Suprapubic skin (tissue), 3 donors: ENCODE measurements at regions not wholly inside any gene's neighbourhood (a gene's known extent, or its start where the extent isn't known, plus 50 kb on each side); places are given as distances from the start of the nearest gene placed in this dataset.

Experiments
- CTCF ChIP-seq, 2 donors: fragments of 200-600 bp in 1 of 2; fragments of 450-650 bp in 1 of 2; sonication (generic) in 1 of 2; IDR thresholded peaks; one replicate each; pipeline ENCODE4 v1.5.1; 2016 to 2019; ENCODE audit warnings: antibody characterized with exemption in 2 of 2, mild to moderate bottlenecking in 1 of 2, moderate library complexity in 1 of 2
- EP300 ChIP-seq: sonication (generic); formaldehyde crosslinking; IDR thresholded peaks from one replicate; pipeline ENCODE4 v1.6.1; 2017; ENCODE audit warnings: antibody characterized with exemption

- no peak for TF ChIP-seq CTCF (IDR thresholded peaks at IDR 0.05)
- TF ChIP-seq EP300: no peak
Observed at GRCh38 chr9:134562146-134562849, 79.3 kb upstream of the COL5A1 start.
